HCT116 (cell line): ENCODE measurements at regions not wholly inside any gene's neighbourhood (a gene's known extent, or its start where the extent isn't known, plus 50 kb on each side); places are given as distances from the start of the nearest gene placed in this dataset.

Experiments
- ATAC-seq: fragments of 200-7000 bp; cut with Tn5 transposase; 2 replicates; pipeline ENCODE4 v1.9.1; 2020; ENCODE audit warnings: mild to moderate bottlenecking, moderate library complexity
- BruUV-seq: library from RNA; stranded (reverse); fragments of 400-500 nt; replicated peaks from 2 replicates; lab custom pipeline; 2021; lab: Mats Ljungman, UMichigan
- CTCF ChIA-PET: fragments of 300-600 bp; sonication (Branson Sonifier 250); formaldehyde crosslinking; loops from one replicate; lab custom pipeline; 2021; ENCODE audit warnings: antibody characterized with exemption; lab: Charles Lee
- POLR2A ChIA-PET: fragments of 300-600, 350-600 bp; sonication (Branson Sonifier 250); formaldehyde crosslinking; loops from one replicate; lab custom pipeline; 2021; ENCODE audit warnings: antibody characterized with exemption; lab: Charles Lee
- RAD21 ChIA-PET, 2 experiments: fragments of 300-600 bp; sonication (Branson Sonifier 250); formaldehyde crosslinking; loops; one replicate each; lab custom pipeline; 2023; ENCODE audit warnings: low total read pairs in 2 of 2; ENCODE audit not compliant: uncharacterized antibody in 2 of 2, unreplicated experiment in 2 of 2, low non-redundant PET in 1 of 2; lab: Charles Lee
- DNase-seq: peaks from one replicate; pipeline ENCODE4 v3.0.0-alpha.2; 2010; ENCODE audit warnings: low read depth, low spot score
- H2AFZ ChIP-seq: fragments of 200-600 bp; shearing (Covaris generic), sonication (generic); 2 replicates; pipeline ENCODE4 v1.6.1; 2017; ENCODE audit warnings: low read depth, mixed run types, mixed read lengths, antibody characterized with exemption, low read length; ENCODE audit not compliant: poor library complexity, severe bottlenecking
- H3K27ac ChIP-seq: 2 replicates; pipeline ENCODE4 v1.5.1; 2012; ENCODE audit warnings: low read depth, low read length
- H3K27me3 ChIP-seq: fragments of 200-600 bp; sonication (generic); 2 replicates; pipeline ENCODE4 v1.6.1; 2016; ENCODE audit warnings: mixed run types, low read length, mixed read lengths; ENCODE audit not compliant: insufficient read depth
- H3K36me3 ChIP-seq, 2 experiments: fragments of 200-500 bp in 1 of 2; fragments of 200-600 bp in 1 of 2; sonication (Bioruptor generic) in 1 of 2; sonication (generic) in 1 of 2; 2 replicates each; pipeline versions ENCODE4 v1.5.1 to v1.6.1; 2014 to 2016; ENCODE audit warnings: low read length in 2 of 2, inconsistent platforms in 1 of 2, mixed read lengths in 1 of 2, mixed run types in 1 of 2; ENCODE audit not compliant: insufficient read depth in 2 of 2, control insufficient read depth in 1 of 2
- H3K4me1 ChIP-seq, 2 experiments: fragments of 200-600 bp in 1 of 2; sonication (generic) in 1 of 2; 2 replicates each; pipeline versions ENCODE4 v1.5.1 to v1.6.1; 2012 to 2017; ENCODE audit warnings: low read length in 2 of 2, inconsistent platforms in 1 of 2, mild to moderate bottlenecking in 1 of 2, mixed read lengths in 1 of 2, mixed run types in 1 of 2, moderate library complexity in 1 of 2; ENCODE audit not compliant: insufficient read depth in 2 of 2, control insufficient read depth in 1 of 2
- H3K4me2 ChIP-seq: fragments of 200-600 bp; sonication (generic); 2 replicates; pipeline ENCODE4 v1.6.1; 2017; ENCODE audit warnings: mixed run types, low read length, mixed read lengths
- H3K4me3 ChIP-seq, 2 experiments: fragments of 200-600 bp in 1 of 2; sonication (generic) in 1 of 2; replicated peaks in 1 of 2; 2 replicates each; pipeline ENCODE4 v1.5.1; 2011 to 2016; ENCODE audit warnings: low read length in 2 of 2, control low read depth in 1 of 2, low read depth in 1 of 2, mild to moderate bottlenecking in 1 of 2, mixed read lengths in 1 of 2, mixed run types in 1 of 2
- H3K79me2 ChIP-seq: fragments of 200-600 bp; sonication (generic); 2 replicates; pipeline ENCODE4 v1.6.1; 2017; ENCODE audit warnings: mild to moderate bottlenecking, mixed run types, low read length, moderate library complexity, mixed read lengths; ENCODE audit not compliant: insufficient read depth
- H3K9ac ChIP-seq: fragments of 200-600 bp; sonication (generic); 2 replicates; pipeline ENCODE4 v1.6.1; 2016; ENCODE audit warnings: low read length, mixed read lengths
- H3K9me2 ChIP-seq: fragments of 200-600 bp; sonication (generic), shearing (Covaris generic); 2 replicates; pipeline ENCODE4 v1.6.1; 2017; ENCODE audit warnings: mixed run types, mild to moderate bottlenecking, moderate library complexity; ENCODE audit not compliant: insufficient read depth
- H3K9me3 ChIP-seq, 2 experiments: fragments of 200-500 bp in 1 of 2; fragments of 200-600 bp in 1 of 2; sonication (Bioruptor generic) in 1 of 2; sonication (generic) in 1 of 2; 2 replicates each; pipeline ENCODE4 v1.6.1; 2014 to 2017; ENCODE audit warnings: low read length in 2 of 2, mixed read lengths in 2 of 2, inconsistent platforms in 1 of 2, low read depth in 1 of 2, mild to moderate bottlenecking in 1 of 2, mixed run types in 1 of 2, moderate library complexity in 1 of 2; ENCODE audit not compliant: control insufficient read depth in 1 of 2, insufficient read depth in 1 of 2
- H4K20me1 ChIP-seq: fragments of 200-600 bp; sonication (generic), shearing (Covaris generic); 2 replicates; pipeline ENCODE4 v1.6.1; 2017; ENCODE audit warnings: mixed run types, mild to moderate bottlenecking, moderate library complexity; ENCODE audit not compliant: insufficient read depth
- ATF3 ChIP-seq: IDR thresholded peaks from 2 replicates; pipeline ENCODE4 v1.6.1; 2012
- CTCF ChIP-seq, 3 experiments: fragments of 200-600 bp in 1 of 3; sonication (generic) in 1 of 3; IDR thresholded peaks in 2 of 3; conservative IDR thresholded peaks in 1 of 3; 2 replicates each; pipeline ENCODE4 v1.5.1; 2012 to 2017; ENCODE audit warnings: low read depth in 2 of 3, low read length in 2 of 3, antibody characterized with exemption in 1 of 3, borderline replicate concordance in 1 of 3, control low read depth in 1 of 3, mild to moderate bottlenecking in 1 of 3, mixed read lengths in 1 of 3, mixed run types in 1 of 3, moderate library complexity in 1 of 3; ENCODE audit not compliant: insufficient read depth in 1 of 3
- EGR1 ChIP-seq: IDR thresholded peaks from 2 replicates; pipeline ENCODE4 v1.6.1; 2012; ENCODE audit warnings: low read depth
- ZFX ChIP-seq: fragments of 450-650 bp; IDR thresholded peaks from 2 replicates; pipeline ENCODE4 v1.6.1; 2017
- intact Hi-C: fragments of 100-400 bp; cut with micrococcal nuclease; formaldehyde crosslinking; loops from 2 replicates; pipeline ENCODE4 v1.10.0; 2022

GRCh38 chr20:24149881-24150307 lies 161.3 kb upstream of the GGTLC1 start:
- no peak overlapping the region for H3K27ac ChIP-seq
- no peaks in the 10 kb centered on the region for H3K4me1 ChIP-seq
- no peak overlapping the region for H3K9ac ChIP-seq
- ATAC-seq = peak; percentile 83
- TF ChIP-seq CTCF (IDR thresholded peaks at IDR 0.05 in 2 of 3, conservative IDR thresholded peaks at IDR 0.05 in 1 of 3; ENCODE audit: borderline replicate concordance in 1 of 3, insufficient read depth in 1 of 3, low read depth in 2 of 3, low read length in 2 of 3) (peak in 2 of 3 experiments; percentile 50 to 55; a peak in 4 of 6 replicates), ATF3 (no peak)
- TF ChIP-seq, all 23 proteins: peak for 1
- H2AFZ ChIP-seq = no peak overlapping the region
- no peaks in the 10 kb centered on the region for H3K27me3 ChIP-seq
- no peaks in the 10 kb centered on the region for H3K9me2 ChIP-seq
- no peak for DNase-seq
- no TSS peak for BruUV-seq
- H3K36me3 ChIP-seq = no peaks in the 10 kb centered on the region
- intact Hi-C loops = no loop called here
- no peak overlapping the region for H3K4me2 ChIP-seq
- no peaks in the 10 kb centered on the region for H3K79me2 ChIP-seq
- ChIA-PET CTCF (interaction anchor here (1.5 kb wide), 1 partner anchor 13 kb away, joined by 3 read pairs; no protein-coding TSS in a partner anchor), RAD21 (no interaction called here), POLR2A (no interaction called here)
- no peaks in the 10 kb centered on the region for H4K20me1 ChIP-seq
- H3K9me3 ChIP-seq = peaks cover 0 to 4% of the 10 kb centered on the region in 2 experiments; a peak in 1 of 4 replicates
- no peak overlapping the region for H3K4me3 ChIP-seq

GRCh38 chr20:24149175-24149574 lies 160.6 kb upstream of the GGTLC1 start:
- intact Hi-C loops = no loop called here
- ATAC-seq = no peak
- no TSS peak for BruUV-seq

More at GRCh38 chr20:24149175-24149574, 160.6 kb upstream of the GGTLC1 start:
- Histone ChIP-seq H3K36me3 (no peaks in the 10 kb centered on the region), H3K9me3 (peaks cover 0 to 4% of the 10 kb centered on the region in 2 experiments; a peak in 1 of 4 replicates), H3K27me3 (no peaks in the 10 kb centered on the region), H4K20me1 (no peaks in the 10 kb centered on the region), H3K4me2 (no peak overlapping the region), H3K4me3 (no peak overlapping the region), H3K9me2 (no peaks in the 10 kb centered on the region), H3K79me2 (no peaks in the 10 kb centered on the region), H3K27ac (no peak overlapping the region), H2AFZ (no peak overlapping the region), H3K4me1 (no peaks in the 10 kb centered on the region), H3K9ac (no peak overlapping the region)
- RAD21 ChIA-PET = no interaction called here
- POLR2A ChIA-PET = no interaction called here
- no peak for DNase-seq
- TF ChIP-seq EGR1 (no peak), ATF3 (no peak), ZFX (no peak)
- CTCF ChIA-PET = interaction anchor here (1.5 kb wide), 1 partner anchor 13 kb away, joined by 3 read pairs; no protein-coding TSS in a partner anchor
